Right cardiac atrium (tissue), 5 donors: ENCODE measurements at regions not wholly inside any gene's neighbourhood (a gene's known extent, or its start where the extent isn't known, plus 50 kb on each side); places are given as distances from the start of the nearest gene placed in this dataset.
A peak's percentile ranks its signal among the peaks of the same experiment; 100 is the strongest.
"Not testable (repeated sequence)": the region's sequence is repeated elsewhere in the genome, so short reads cannot be mapped to it uniquely, and the experiment has no call there.

Experiments used
- ATAC-seq, 2 donors: fragments of 200-7000 bp; cut with Tn5 transposase; one replicate each; pipeline versions ENCODE4 v1.8.0 to v1.9.1; 2020; ENCODE audit warnings: moderate library complexity in 2 of 2, mild to moderate bottlenecking in 1 of 2
- DNase-seq, 3 donors: peaks; one replicate each; pipeline ENCODE4 v3.0.0-alpha.2; 2020
- H3K27ac ChIP-seq: one replicate; pipeline ENCODE4 v1.5.1; 2013; ENCODE audit warnings: mild to moderate bottlenecking, low read length, control low read depth, moderate library complexity
- H3K27me3 ChIP-seq: one replicate; pipeline ENCODE4 v1.6.1; 2013; ENCODE audit not compliant: control insufficient read depth, insufficient read depth
- H3K4me1 ChIP-seq: one replicate; pipeline ENCODE4 v1.6.1; 2013; ENCODE audit warnings: low read length; ENCODE audit not compliant: control insufficient read depth, insufficient read depth
- H3K4me3 ChIP-seq: one replicate; pipeline ENCODE4 v1.5.1; 2013; ENCODE audit warnings: low read length, control low read depth
- H3K9me3 ChIP-seq: one replicate; pipeline ENCODE4 v1.6.1; 2013; ENCODE audit warnings: low read length; ENCODE audit not compliant: control insufficient read depth
- WGBS: extraction: QIAGEN DNeasy Blood & Tissue Kit; methylation state at CpG from one replicate; pipeline ENCODE4 v1.1.7; 2013; 5-methylcytosine and 5-hydroxymethylcytosine counted together
- intact Hi-C, 4 donors: fragments of 100-400 bp; cut with DNase I; formaldehyde crosslinking; loops; one replicate each; pipeline versions ENCODE4 v1.11.0 to v1.14.0; 2022 to 2023
- donor health status: healthy with polysubstance abuse.
- donor health status: DM: no; HTN: yes; CAD: no.
- donor health status: DM: no; HTN: no; CAD: no.
- donor health status: DM: no; HTN: yes; CAD: no; lungs with severe emphysema.
- donor health status: DM: yes; HTN: yes; CAD: no.

DNA sequence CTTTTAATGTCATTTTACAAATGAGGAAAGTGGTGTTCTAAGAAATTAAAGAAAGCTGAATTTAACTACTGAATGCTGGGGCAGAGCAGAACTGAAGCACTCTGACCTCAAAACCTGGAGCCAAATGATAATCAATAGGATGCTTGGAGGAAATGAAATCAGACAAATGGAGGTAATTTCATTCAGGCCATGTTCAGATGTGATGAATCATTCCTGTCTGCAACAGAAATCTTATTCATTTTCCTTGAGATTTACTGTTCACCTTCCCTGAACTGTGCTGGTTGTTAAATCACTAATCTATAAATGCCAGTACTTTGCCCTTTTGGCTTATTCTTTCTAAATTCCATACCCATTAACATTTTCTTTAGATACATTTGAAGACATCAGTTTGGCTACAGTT is 85.6 kb upstream of the SNX7 start:
- DNase-seq: no peak
- Histone ChIP-seq H3K4me3 (no peak overlapping the region), H3K9me3 (no peaks in the 10 kb centered on the region), H3K27ac (no peak overlapping the region), H3K4me1 (no peaks in the 10 kb centered on the region), H3K27me3 (no peaks in the 10 kb centered on the region)
- intact Hi-C loops: no loop called here
- no peak for ATAC-seq

DNA sequence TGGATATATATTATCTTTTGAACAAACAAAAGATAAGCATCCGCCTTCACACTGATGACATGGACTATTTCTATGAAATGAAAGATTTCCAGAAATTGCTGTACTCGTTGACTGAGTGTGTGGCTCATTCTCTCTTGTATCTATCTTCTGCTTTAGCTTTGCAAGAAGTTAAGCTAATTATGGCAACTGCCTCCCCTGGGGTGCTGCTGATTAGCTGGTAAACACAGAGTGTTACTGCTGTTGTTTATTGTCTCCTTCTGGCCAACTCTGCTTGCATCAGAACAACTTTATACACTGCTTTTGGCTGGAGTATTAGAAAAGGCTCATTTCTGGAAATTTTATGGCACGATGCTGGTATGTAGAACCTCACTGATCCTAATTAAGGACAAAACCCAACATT is 95.6 kb upstream of the SNX7 start:
- WGBS: 32% methylated on average over 3 of the region's 3 CpGs
- Histone ChIP-seq H3K4me1 (no peaks in the 10 kb centered on the region), H3K9me3 (no peaks in the 10 kb centered on the region), H3K27me3 (no peaks in the 10 kb centered on the region), H3K27ac (no peak overlapping the region), H3K4me3 (no peak overlapping the region)
- no peak for ATAC-seq
- intact Hi-C loops: no loop called here
- DNase-seq: no peak

DNA sequence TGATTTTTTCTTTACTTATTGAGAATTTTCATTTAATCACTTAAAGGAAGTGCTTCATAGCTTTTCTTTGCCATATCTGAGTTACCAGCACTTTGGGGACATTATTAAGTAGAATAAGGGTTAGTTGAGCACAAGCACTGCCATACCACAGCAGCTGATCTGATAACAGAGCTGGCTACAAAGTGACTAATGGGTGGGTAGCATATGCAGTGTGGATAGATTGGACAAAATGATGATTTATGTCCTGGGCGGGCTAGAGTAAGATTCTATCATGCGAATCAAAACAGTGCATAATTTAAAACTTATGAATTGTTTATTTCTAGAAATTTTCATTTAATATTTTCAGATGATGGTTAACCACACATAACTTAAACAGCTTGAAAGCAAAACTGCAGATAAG is 102.2 kb upstream of the SNX7 start:
- Histone ChIP-seq H3K4me3 (no peak overlapping the region), H3K9me3 (no peaks in the 10 kb centered on the region), H3K27me3 (no peaks in the 10 kb centered on the region), H3K4me1 (no peaks in the 10 kb centered on the region), H3K27ac (no peak overlapping the region)
- intact Hi-C loops: no loop called here
- 90% methylated on average over 2 of the region's 2 CpGs for WGBS
- no peak for ATAC-seq
- no peak for DNase-seq

DNA sequence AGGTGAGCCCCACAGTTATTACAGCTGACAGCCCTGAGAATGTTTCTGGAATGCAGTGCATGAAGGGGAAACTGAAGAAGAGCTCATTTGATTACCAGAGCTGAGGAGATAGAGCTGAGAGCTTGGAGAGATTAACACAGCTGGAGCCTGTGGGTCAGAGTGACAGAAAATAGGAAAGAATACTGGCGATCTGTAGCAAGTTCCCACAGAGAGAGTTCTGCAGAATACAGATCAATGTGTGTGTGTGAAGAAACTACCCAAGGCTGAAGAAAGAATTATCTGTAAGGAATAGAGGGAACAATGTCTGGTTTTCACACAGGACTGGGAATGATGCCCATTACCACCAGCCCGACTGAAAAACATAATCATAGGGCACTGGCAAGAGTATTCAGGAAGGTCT is 103.6 kb upstream of the SNX7 start:
- Histone ChIP-seq H3K27me3 (no peaks in the 10 kb centered on the region), H3K27ac (no peak overlapping the region), H3K9me3 (no peaks in the 10 kb centered on the region), H3K4me1 (no peaks in the 10 kb centered on the region), H3K4me3 (peak overlapping the region; percentile 9)
- DNase-seq: no peak
- WGBS: 20% methylated on average over 2 of the region's 2 CpGs
- intact Hi-C loops: no loop called here
- ATAC-seq: no peak

DNA sequence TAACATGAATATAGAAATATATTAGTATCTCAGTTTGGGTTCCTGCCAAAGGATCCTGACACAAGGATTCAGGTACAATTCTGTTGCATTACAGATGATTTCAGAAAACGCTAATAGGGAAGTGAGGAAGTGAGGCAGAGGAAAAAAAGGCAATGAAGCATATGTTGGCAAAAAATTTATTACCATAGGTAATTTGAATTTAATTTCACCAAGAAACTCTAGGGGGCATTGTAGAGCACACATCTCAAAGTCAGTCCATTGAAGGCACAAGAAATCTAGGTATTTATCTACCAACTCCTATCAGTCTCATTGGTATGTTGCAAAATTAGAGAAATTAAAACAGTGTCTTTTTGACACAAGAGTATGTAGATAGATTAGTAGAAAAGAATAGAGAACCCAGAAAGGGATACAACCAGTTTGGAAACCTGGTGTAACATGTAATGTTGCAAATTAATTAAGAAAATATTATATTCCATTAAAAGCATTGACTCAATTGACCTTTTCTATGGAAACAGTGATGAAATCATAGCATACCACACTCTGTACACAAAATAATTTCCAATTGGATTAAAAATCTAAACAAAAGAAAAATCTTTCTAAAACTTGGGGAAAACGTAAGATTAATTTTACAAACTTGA is 104.9 kb upstream of the SNX7 start:
- H3K9me3 ChIP-seq: no peaks in the 10 kb centered on the region
- DNase-seq: no peak
- 61% methylated on average over 2 of the region's 2 CpGs for WGBS

DNA sequence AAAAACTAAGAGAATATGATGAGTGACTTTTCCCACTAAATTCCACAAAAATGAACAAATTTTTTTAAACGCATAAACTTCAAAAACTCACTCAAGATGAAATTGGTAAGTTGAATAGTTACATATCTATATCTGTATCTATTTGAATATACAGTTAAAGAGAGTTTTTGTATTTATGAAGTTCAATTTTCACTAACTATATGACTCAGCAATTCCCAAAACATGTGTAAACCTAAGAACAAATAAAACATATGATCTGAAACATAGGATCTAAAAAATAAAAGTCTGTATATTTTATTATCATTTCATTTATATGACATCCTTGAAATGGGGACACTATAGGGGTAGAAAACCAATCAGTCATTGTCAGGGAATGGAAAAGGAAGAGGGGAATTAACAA is 105.7 kb upstream of the SNX7 start:
- no peaks in the 10 kb centered on the region for H3K9me3 ChIP-seq
- ATAC-seq (no peak), DNase-seq (no peak)
- no peaks in the 10 kb centered on the region for H3K27me3 ChIP-seq
- H3K27ac ChIP-seq: no peak overlapping the region
- H3K4me3 ChIP-seq: no peak overlapping the region
- WGBS: 89% methylated on average over 1 of the region's 1 CpG
- intact Hi-C loops: no loop called here
- no peaks in the 10 kb centered on the region for H3K4me1 ChIP-seq

More for the DNA sequence above, 104.9 kb upstream of the SNX7 start:
- Histone ChIP-seq H3K27ac (no peak overlapping the region), H3K4me1 (no peaks in the 10 kb centered on the region), H3K4me3 (no peak overlapping the region), H3K27me3 (no peaks in the 10 kb centered on the region)
- intact Hi-C loops: no loop called here
- ATAC-seq: no peak

DNA sequence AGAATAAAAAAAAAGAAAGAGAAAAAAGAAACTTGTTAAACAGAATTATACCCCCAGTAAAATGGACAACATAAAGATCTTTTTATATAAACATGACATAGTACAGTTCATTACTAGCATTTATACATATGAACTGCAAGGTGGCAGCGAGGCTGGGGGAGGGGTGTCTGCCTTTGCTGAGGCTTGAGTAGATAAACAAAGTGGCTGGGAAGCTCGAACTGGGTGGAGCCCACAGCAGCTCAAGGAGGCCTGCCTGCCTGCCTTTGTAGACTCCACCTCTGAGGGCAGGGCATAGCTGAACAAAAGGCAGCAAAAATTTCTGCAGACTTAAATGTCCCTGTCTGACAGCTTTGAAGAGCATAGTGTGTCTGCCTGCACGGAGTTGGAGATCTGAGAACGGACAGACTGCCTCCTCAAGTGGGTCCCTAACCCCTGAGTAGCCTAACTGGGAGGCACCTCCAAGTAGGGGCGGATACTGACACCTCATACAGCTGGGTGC is 108.9 kb upstream of the SNX7 start:
- H3K9me3 ChIP-seq, H3K27ac ChIP-seq, intact Hi-C loops, H3K4me1 ChIP-seq, H3K4me3 ChIP-seq, H3K27me3 ChIP-seq, ATAC-seq: not testable (repeated sequence)
- WGBS: 34% methylated on average over 5 of the region's 5 CpGs
- peak in 2 of 3 donors; percentile 43 to 55 for DNase-seq

DNA sequence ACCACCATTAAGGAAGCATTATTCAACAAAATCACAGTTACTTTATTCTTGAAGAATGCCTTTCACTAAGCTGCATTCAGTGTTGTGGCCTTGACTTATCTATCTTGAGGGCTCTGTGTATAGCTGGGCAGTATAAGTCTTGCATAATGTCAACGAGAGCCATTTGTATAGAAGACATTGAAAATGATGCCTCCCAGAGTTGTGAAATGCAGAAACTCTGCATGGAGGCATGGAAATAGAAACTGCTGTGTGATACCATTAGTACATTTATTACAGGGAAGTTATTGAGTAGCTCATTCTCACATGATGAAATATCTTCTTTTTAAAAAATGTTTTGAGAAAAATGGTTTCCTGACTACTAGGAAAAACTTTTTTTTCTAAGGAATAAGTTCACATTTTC is 111.4 kb upstream of the SNX7 start:
- Histone ChIP-seq H3K9me3 (no peaks in the 10 kb centered on the region), H3K4me1 (no peaks in the 10 kb centered on the region), H3K27me3 (no peaks in the 10 kb centered on the region), H3K27ac (no peak overlapping the region), H3K4me3 (no peak overlapping the region)
- 80% methylated on average over 1 of the region's 1 CpG for WGBS
- intact Hi-C loops: no loop called here
- DNase-seq (no peak), ATAC-seq (no peak)

DNA sequence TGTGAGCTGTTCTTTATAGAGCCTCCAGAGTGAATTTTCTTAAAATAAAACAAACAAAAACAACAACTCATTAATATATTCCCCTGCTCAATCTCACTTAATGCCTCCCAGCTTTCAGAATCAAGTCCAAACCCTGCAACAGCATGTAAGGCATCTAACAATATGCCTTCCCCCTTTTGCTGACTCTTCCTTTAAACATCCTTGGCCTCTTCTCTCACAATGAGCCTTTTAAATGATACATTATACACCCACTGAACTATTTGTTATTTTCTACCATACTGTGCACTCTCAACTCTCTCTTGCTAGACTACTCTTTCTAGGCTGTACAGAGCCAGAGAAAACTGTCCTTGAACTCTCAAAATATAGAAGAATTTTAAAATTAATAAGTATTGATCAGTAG is 115.2 kb upstream of the SNX7 start:
- Histone ChIP-seq H3K27ac (no peak overlapping the region), H3K4me1 (no peaks in the 10 kb centered on the region), H3K4me3 (no peak overlapping the region), H3K9me3 (no peaks in the 10 kb centered on the region), H3K27me3 (no peaks in the 10 kb centered on the region)
- DNase-seq: no peak
- intact Hi-C loops: no loop called here
- ATAC-seq: no peak

DNA sequence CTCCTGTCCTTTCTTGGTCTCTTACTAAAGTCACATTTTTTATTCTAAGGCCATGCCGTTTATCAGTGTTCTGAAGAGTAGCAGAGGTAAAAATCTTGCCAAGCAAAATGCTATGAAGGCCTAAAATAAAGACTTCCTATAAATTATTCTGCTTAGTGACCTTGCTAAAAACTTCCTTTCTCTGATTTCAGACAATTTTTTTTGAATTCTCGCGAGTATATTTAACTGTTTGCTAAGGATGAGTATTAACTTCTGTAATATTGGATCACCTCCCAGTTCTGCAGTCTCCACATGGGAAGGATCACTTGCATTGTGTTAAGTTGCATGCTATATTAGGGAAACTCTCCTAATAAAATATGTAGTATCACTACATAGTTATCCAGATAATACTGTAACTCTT is 123.4 kb upstream of the SNX7 start:
- Histone ChIP-seq H3K27me3 (no peaks in the 10 kb centered on the region), H3K4me3 (no peak overlapping the region), H3K27ac (no peak overlapping the region), H3K9me3 (no peaks in the 10 kb centered on the region), H3K4me1 (no peaks in the 10 kb centered on the region)
- intact Hi-C loops: no loop called here
- ATAC-seq (no peak), DNase-seq (no peak)
- 41% methylated on average over 3 of the region's 3 CpGs for WGBS

DNA sequence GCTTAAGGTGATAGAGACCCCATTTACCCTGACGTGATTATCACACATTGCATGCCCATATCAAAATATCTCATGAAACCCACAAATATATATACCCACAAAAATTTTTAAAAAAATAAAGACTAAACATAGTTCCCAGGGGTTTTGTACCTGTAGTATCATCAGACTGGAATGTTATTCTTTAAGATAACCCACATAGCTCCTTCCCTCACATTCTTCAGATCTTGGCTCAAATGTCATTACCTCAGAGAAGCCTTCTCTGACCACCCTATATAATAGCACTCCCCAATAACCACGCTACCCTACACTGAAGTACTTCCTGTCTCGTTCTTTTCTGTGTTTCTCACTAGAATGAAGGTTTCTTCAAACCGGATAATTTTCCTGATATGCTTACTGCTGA is 138.3 kb upstream of the SNX7 start:
- DNase-seq (no peak), ATAC-seq (no peak)
- Histone ChIP-seq H3K27ac (no peak overlapping the region), H3K27me3 (no peaks in the 10 kb centered on the region), H3K4me1 (no peaks in the 10 kb centered on the region), H3K4me3 (no peak overlapping the region), H3K9me3 (no peaks in the 10 kb centered on the region)
- intact Hi-C loops: no loop called here
- 71% methylated on average over 4 of the region's 4 CpGs for WGBS

DNA sequence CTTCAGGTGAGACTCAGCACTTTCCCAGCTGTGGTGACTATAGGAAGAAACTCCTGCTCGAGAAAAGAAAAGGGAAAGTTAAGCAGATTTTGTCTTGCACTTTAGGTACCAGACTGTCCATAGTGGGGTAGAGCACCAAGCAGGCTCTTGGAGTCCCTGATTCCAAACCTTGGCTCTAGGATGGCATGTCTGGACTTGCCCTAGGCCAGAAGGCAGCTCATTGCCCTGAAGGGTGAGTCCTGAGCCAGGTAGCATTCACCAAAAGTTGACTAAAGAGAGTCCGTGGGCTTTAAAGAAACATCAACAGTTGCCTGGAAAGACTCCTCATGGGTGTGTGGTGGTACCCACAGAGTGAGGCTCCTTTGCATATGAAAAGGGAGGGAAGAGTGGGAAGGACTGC is 145.2 kb upstream of the SNX7 start:
- Histone ChIP-seq H3K27ac (no peak overlapping the region), H3K27me3 (no peaks in the 10 kb centered on the region), H3K4me1 (no peaks in the 10 kb centered on the region), H3K4me3 (no peak overlapping the region), H3K9me3 (no peaks in the 10 kb centered on the region)
- no peak for DNase-seq
- intact Hi-C loops: no loop called here
- no peak for ATAC-seq
- 77% methylated on average over 2 of the region's 2 CpGs for WGBS
